PC-3 (cell line): ENCODE measurements at regions not wholly inside any gene's neighbourhood (a gene's known extent, or its start where the extent isn't known, plus 50 kb on each side); places are given as distances from the start of the nearest gene placed in this dataset.
"Not testable (repeated sequence)": the region's sequence is repeated elsewhere in the genome, so short reads cannot be mapped to it uniquely, and the experiment has no call there.

ENCODE experiments used
- ATAC-seq: fragments of 200-7000 bp; cut with Tn5 transposase; 2 replicates; pipeline ENCODE4 v1.9.1; 2020; ENCODE audit warnings: mild to moderate bottlenecking, moderate library complexity
- BruUV-seq: library from RNA; stranded (reverse); fragments of 400-500 nt; replicated peaks from 2 replicates; lab custom pipeline; 2021; lab: Mats Ljungman, UMichigan
- CTCF ChIA-PET: fragments of 300-600 bp; sonication (Branson Sonifier 250); formaldehyde crosslinking; loops from one replicate; lab custom pipeline; 2022; ENCODE audit warnings: antibody characterized with exemption; lab: Charles Lee
- POLR2A ChIA-PET: fragments of 300-600 bp; sonication (Branson Sonifier 250); formaldehyde crosslinking; loops from one replicate; lab custom pipeline; 2022; ENCODE audit warnings: antibody characterized with exemption; ENCODE audit not compliant: unreplicated experiment; lab: Charles Lee
- DNase-seq: peaks from one replicate; pipeline ENCODE4 v3.0.0-alpha.2; 2015
- H2AFZ ChIP-seq: fragments of 300-600 bp; sonication (generic); 2 replicates; pipeline ENCODE4 v1.6.0; 2016; ENCODE audit warnings: antibody characterized with exemption, low read length
- H3F3A ChIP-seq: fragments of 300-600 bp; sonication (generic); one replicate; pipeline ENCODE4 v1.6.0; 2017; ENCODE audit warnings: antibody characterized with exemption, low read length, control low read depth, mild to moderate bottlenecking; ENCODE audit not compliant: unreplicated experiment
- H3K27ac ChIP-seq: fragments of 300-600 bp; sonication (generic); 2 replicates; pipeline ENCODE4 v1.5.1; 2016; ENCODE audit warnings: mild to moderate bottlenecking, low read length
- H3K27me3 ChIP-seq: fragments of 300-600 bp; sonication (generic); 2 replicates; pipeline ENCODE4 v1.6.1; 2016; ENCODE audit warnings: low read length, mixed read lengths
- H3K36me3 ChIP-seq: fragments of 300-600 bp; sonication (generic); 2 replicates; pipeline ENCODE4 v1.6.1; 2016; ENCODE audit warnings: low read depth, mixed run types, low read length, mixed read lengths
- H3K4me1 ChIP-seq: fragments of 300-600 bp; sonication (generic); 2 replicates; pipeline ENCODE4 v1.5.1; 2016; ENCODE audit warnings: low read length; ENCODE audit not compliant: insufficient read depth
- H3K4me2 ChIP-seq: fragments of 300-600 bp; sonication (generic); 2 replicates; pipeline ENCODE4 v1.6.0; 2016; ENCODE audit warnings: low read length
- H3K4me3 ChIP-seq: fragments of 300-600 bp; sonication (generic); 2 replicates; pipeline ENCODE4 v1.5.1; 2016; ENCODE audit warnings: mild to moderate bottlenecking, low read length, mixed read lengths
- H3K79me2 ChIP-seq: fragments of 300-600 bp; sonication (generic); 2 replicates; pipeline ENCODE4 v1.6.1; 2017; ENCODE audit warnings: low read length, mixed read lengths
- H3K9ac ChIP-seq: fragments of 300-600 bp; sonication (generic); 2 replicates; pipeline ENCODE4 v1.6.0; 2016; ENCODE audit warnings: mild to moderate bottlenecking, low read length
- H3K9me2 ChIP-seq: fragments of 300-600 bp; sonication (generic); replicated peaks from 2 replicates; pipeline ENCODE4 v1.6.1; 2016; ENCODE audit warnings: mixed run types, low read length, mixed read lengths
- H3K9me3 ChIP-seq: fragments of 300-600 bp; sonication (generic); 2 replicates; pipeline ENCODE4 v1.6.1; 2016; ENCODE audit warnings: low read length, mixed read lengths
- H4K20me1 ChIP-seq: fragments of 300-600 bp; sonication (generic); 2 replicates; pipeline ENCODE4 v1.6.1; 2016; ENCODE audit warnings: low read length, mixed read lengths
- CTCF ChIP-seq: fragments of 300-600 bp; sonication (generic); conservative IDR thresholded peaks from 2 replicates; pipeline ENCODE4 v1.5.1; 2017; ENCODE audit warnings: antibody characterized with exemption, low read depth, mild to moderate bottlenecking, low read length
- EZH2 ChIP-seq: fragments of 300-600 bp; sonication (generic); IDR thresholded peaks from one replicate; pipeline ENCODE4 v1.6.1; 2017; ENCODE audit warnings: antibody characterized with exemption, mild to moderate bottlenecking, low read length; ENCODE audit not compliant: unreplicated experiment
- EZH2phosphoT487 ChIP-seq: fragments of 300-600 bp; sonication (generic); IDR thresholded peaks from 2 replicates; pipeline ENCODE4 v1.6.1; 2018; ENCODE audit warnings: mild to moderate bottlenecking, antibody characterized with exemption, low read length, borderline replicate concordance
- intact Hi-C: fragments of 100-400 bp; cut with micrococcal nuclease; formaldehyde crosslinking; loops from 2 replicates; pipeline ENCODE4 v1.9.0; 2023

- no peak overlapping the region for H3K9ac ChIP-seq
- H3K4me1 ChIP-seq: peaks cover 21% of the 10 kb centered on the region
- H3F3A ChIP-seq: no peaks in the 10 kb centered on the region
- DNase-seq (no peak), ATAC-seq (no peak)
- CTCF ChIA-PET: no interaction called here
- H3K4me3 ChIP-seq: no peak overlapping the region
- H3K9me2 ChIP-seq: no peaks in the 10 kb centered on the region
- H3K9me3 ChIP-seq: no peaks in the 10 kb centered on the region
- H2AFZ ChIP-seq: no peak overlapping the region
- H3K36me3 ChIP-seq: no peaks in the 10 kb centered on the region
- intact Hi-C loops: no loop called here
- H3K27me3 ChIP-seq: no peaks in the 10 kb centered on the region
- TF ChIP-seq EZH2phosphoT487: no peak
- no peak for TF ChIP-seq CTCF
- no peak for TF ChIP-seq EZH2
- no peak overlapping the region for H3K4me2 ChIP-seq
- H4K20me1 ChIP-seq: no peaks in the 10 kb centered on the region
- POLR2A ChIA-PET: no interaction called here
- H3K27ac ChIP-seq: no peak overlapping the region
- H3K79me2 ChIP-seq: no peaks in the 10 kb centered on the region
- no TSS peak for BruUV-seq
Measured at GRCh38 chr3:30480587-30480986, 125.8 kb upstream of the TGFBR2 start.

DNA sequence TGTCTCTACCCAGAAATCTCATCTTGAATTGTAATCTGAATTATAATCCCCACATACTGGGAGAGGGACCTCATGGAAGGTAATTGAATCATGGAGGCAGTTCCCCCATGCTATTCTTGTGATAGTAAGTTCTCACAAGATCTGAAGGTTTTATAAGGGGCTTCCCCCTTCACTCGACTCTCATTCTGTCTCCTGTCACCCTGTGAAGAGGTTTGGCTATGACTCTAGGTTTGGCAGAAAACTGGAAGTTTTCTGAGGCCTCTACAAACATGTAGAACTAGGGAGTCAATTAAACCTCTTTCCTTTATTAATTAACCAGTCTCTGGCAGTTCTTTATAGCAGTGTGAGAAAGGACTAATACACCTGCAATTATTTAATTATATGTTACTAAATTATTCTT, 125.2 kb upstream of the TGFBR2 start:
- intact Hi-C loops: no loop called here
- H3K4me2 ChIP-seq: no peak overlapping the region
- no peaks in the 10 kb centered on the region for H3K36me3 ChIP-seq
- no TSS peak for BruUV-seq
- no peaks in the 10 kb centered on the region for H3K9me3 ChIP-seq
- H3K79me2 ChIP-seq: no peaks in the 10 kb centered on the region
- H3K4me1 ChIP-seq: peaks cover 15% of the 10 kb centered on the region
- H3F3A ChIP-seq: no peaks in the 10 kb centered on the region
- H3K27ac ChIP-seq: no peak overlapping the region
- no peak for DNase-seq
- ATAC-seq: no peak
- H4K20me1 ChIP-seq: no peaks in the 10 kb centered on the region
- no peak overlapping the region for H2AFZ ChIP-seq
- no peak overlapping the region for H3K4me3 ChIP-seq
- POLR2A ChIA-PET: no interaction called here
- CTCF ChIA-PET: no interaction called here
- TF ChIP-seq EZH2phosphoT487 (no peak), EZH2 (no peak)
- no peaks in the 10 kb centered on the region for H3K27me3 ChIP-seq
- H3K9me2 ChIP-seq: no peaks in the 10 kb centered on the region
- H3K9ac ChIP-seq: no peak overlapping the region

GRCh38 chr3:30484229-30484628, 122.2 kb upstream of the TGFBR2 start:
- POLR2A ChIA-PET, intact Hi-C loops, CTCF ChIA-PET: not testable (repeated sequence)

DNA sequence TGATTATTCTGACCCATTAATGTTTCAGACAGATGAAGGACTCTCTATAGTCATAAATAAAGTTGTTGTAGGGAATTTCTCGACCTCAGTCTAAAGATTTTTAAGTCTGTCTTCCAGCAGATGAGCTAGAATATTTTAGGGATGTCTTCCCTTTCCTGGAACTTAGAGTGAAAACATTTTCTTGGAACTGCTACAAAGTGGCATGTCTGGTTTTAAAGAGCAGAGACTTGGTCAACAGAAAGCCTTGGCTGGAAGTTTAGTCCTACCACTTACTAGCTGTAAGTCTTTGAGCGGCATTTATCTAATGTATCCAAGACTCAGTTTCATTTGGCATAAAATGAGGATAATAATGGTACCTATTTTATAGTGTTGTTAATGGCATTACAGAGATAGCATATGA, 120.0 kb upstream of the TGFBR2 start:
- Histone ChIP-seq H4K20me1 (no peaks in the 10 kb centered on the region), H3K4me1 (no peaks in the 10 kb centered on the region), H2AFZ (no peak overlapping the region), H3K9me3 (peaks cover 3% of the 10 kb centered on the region; the same call in 1 of the 2 replicates), H3K4me3 (no peak overlapping the region), H3F3A (no peaks in the 10 kb centered on the region), H3K4me2 (no peak overlapping the region), H3K36me3 (no peaks in the 10 kb centered on the region), H3K9ac (no peak overlapping the region), H3K79me2 (no peaks in the 10 kb centered on the region), H3K27me3 (no peaks in the 10 kb centered on the region), H3K9me2 (no peaks in the 10 kb centered on the region), H3K27ac (no peak overlapping the region)
- intact Hi-C loops: no loop called here
- TF ChIP-seq EZH2 (no peak), EZH2phosphoT487 (no peak), CTCF (no peak)
- no peak for ATAC-seq
- no peak for DNase-seq
- ChIA-PET POLR2A (no interaction called here), CTCF (no interaction called here)
- BruUV-seq: no TSS peak

More at GRCh38 chr3:30484229-30484628, 122.2 kb upstream of the TGFBR2 start:
- not testable (repeated sequence) for H3K4me1 ChIP-seq, H2AFZ ChIP-seq, H3K36me3 ChIP-seq, H3F3A ChIP-seq, H3K9me3 ChIP-seq, H3K4me2 ChIP-seq, H3K27ac ChIP-seq, H3K79me2 ChIP-seq, H3K9ac ChIP-seq, H4K20me1 ChIP-seq, H3K27me3 ChIP-seq, BruUV-seq, DNase-seq, ATAC-seq, H3K4me3 ChIP-seq, H3K9me2 ChIP-seq
